Fibroblast of skin of back (primary cell): ENCODE measurements at regions not wholly inside any gene's neighbourhood (a gene's known extent, or its start where the extent isn't known, plus 50 kb on each side); places are given as distances from the start of the nearest gene placed in this dataset.

ENCODE experiments used
- DNase-seq: peaks from one replicate; pipeline ENCODE4 v3.0.0-alpha.2; 2013

DNA sequence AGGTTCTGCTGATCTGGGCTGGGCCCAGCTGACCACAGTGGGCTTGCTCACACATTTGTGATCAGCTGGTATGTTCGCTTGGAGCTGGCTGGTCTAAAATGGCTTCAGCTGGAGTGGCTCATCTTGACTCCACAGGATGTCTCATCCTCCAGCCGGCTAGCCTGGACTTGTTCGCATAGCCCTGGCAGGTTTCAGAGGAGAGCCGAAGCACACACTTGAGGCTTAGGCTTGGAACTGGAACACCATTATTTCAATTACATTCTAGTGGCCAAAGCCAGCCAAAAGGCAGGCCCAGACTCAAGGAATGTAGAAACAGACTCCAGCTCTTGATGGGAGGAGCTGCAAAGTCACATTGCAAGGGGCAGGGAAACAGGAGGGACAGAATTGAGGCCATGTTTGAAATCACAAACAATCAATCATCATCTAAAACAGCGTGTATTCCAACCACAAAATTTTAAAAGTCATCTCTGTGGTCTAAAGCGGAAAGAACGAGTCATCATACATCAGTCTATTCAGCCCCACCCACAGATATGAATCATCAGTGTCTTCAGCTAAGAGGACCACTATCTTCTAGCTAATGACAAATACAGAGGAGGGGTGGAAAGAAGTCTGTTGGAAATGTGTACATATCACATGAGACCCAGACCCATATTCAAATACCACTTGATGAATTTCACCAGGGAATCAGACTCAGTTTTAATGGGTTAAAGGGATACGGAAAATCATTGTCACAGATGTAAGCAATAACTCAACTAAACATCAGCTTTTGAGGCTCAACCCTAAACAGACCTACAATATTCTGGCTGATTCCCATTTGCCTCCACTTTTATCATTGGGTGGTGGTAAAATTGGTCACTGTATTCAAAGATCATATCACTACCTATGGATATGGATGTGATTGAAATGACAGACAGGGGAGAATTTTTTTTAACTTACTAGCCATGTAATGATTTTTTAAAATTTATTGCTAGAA, 139.0 kb upstream of the MKLN1 start:
- peak; percentile 99 for DNase-seq

DNA sequence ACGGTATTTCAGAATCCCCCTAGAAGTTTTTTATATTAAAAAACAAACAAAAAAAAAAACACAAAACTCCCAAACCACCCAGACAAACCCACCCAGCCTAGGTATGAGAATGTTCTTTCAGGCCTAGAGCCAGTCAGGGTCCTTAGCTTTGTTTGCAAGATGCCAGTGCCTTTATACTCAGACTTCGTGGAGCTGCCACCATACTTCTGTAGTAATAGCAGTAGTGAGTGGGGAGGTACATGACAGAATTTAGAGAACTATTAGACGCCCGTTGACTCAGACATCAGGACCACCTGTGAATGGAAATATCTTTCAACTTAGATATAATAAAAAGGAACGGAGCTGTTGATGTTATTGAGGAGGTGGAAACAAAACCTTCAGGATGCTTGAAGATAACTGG, 138.2 kb upstream of the MKLN1 start:
- DNase-seq = no peak

DNA sequence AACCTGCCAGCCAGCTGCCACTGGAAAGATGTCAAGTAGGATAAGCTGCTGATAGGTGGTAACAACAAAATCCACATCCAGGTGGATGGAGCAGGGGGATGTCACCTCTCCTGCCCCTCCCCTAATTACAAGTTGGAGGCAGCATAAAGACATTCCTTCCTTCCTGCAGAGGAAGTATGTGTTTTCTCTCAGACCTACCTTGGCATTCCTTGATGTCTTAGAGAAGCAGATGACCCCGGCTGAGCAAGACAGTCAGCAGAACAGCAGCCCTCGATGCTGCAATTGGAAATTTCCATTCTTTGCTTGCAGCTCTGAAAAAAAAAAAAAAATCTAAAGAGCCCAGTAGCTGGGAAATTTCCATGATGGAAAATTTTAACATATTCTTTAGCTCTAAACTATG, 137.5 kb upstream of the MKLN1 start:
- DNase-seq = peak; percentile 11

- no peak for DNase-seq
These were observed 137.1 kb upstream of the MKLN1 start for GRCh38 chr7:131190581-131190980.

GRCh38 chr7:131194070-131194865, 133.4 kb upstream of the MKLN1 start:
- DNase-seq = no peak

DNA sequence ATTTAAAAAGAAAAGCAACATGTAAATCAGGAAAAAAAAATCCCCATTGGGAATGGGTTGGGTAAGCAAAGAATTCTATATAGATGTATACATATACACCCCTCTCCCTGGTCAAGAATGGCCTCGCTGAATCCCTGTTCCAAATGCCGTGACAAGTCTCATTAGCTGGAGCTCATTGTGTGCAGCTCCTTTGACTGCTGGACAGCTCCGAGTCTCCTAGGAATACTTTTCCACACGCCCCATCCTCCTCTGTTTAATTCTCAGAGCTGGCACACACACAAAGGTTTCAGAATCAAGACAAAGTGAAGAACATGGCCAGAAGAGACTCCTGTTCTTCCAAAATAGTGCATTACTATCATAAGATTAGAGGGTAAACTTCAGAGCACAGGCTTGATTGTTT, 130.9 kb upstream of the MKLN1 start:
- DNase-seq = peak; percentile 65

DNA sequence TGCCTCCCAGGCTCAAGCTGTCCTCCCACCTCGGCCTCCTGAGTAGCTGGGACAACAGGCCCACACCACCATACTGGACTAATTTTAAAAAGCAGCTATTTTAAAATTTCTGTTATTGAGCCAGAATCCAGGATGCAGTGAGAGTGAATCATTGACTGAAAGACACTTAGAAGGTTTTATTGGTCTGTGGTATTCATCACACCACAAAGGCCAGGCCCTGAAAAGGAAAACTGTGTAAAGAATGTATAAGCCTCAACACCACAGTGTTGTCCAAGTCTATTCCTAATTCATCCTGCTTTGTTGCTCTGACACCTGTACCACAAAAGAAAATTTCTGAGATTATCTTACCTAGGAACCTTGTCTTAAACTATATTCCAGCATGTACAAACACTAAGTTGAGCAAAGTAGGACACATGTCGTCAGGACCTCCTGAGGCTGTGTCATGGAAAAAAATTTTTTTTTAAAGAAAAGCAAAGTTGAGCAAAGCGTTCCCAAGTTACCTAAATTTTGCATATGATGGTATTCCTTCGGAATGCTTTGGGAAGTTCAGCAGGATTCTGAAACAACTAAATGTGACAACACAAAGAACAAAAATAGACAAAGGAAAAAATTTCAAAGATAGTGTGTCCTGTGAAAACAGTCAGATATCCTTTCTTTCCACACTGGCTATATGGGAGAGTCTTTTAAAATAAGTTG, 129.6 kb upstream of the MKLN1 start:
- peak; percentile 70 for DNase-seq

- no peak for DNase-seq
These were observed 125.2 kb upstream of the MKLN1 start for GRCh38 chr7:131202451-131202850.

GRCh38 chr7:131203291-131203976, 124.2 kb upstream of the MKLN1 start:
- no peak for DNase-seq

GRCh38 chr7:131208777-131209176, 118.9 kb upstream of the MKLN1 start:
- no peak for DNase-seq

DNA sequence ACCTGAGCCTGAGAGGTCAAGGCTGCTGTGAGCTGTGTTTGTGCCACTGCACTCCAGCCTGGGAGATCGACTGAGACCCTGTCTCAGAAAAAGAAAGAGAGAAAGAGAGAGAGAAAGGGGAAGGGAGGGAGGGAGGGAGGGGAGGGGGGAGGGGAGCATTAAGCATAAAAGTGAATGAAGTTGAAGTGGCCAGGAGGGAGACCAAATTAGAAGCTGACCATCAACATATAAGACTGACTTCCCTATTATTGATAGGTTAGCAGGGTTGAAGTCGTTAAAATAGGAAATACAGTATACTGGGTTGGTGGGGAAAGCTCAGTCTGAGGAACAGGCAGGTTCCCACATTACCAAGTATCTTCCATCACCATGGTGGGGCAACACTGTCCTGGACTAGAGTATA, 117.1 kb upstream of the MKLN1 start:
- DNase-seq = no peak

- no peak for DNase-seq
These were observed 116.2 kb upstream of the MKLN1 start for GRCh38 chr7:131211500-131211899.

DNA sequence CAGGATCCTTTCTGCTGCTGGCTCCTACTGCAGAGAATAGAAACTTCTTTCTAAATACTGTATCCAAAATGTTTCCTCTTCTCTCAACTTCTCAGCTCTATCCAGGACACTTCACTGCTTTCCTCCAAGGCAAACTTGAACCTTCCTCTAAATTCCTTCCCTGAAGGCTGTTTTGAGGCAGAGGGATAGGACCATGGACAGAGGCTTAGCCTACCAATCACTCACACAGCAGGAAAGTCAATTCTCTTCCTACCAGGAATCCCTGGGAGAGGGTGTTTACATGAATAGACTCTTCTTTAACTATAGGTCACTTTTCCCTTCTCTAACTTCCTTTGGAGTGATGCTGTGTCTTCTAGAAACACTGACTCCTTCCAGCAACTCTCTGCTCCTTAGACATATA, 115.6 kb upstream of the MKLN1 start:
- no peak for DNase-seq

- no peak for DNase-seq
These were observed 108.9 kb upstream of the MKLN1 start for GRCh38 chr7:131218727-131219128.

DNA sequence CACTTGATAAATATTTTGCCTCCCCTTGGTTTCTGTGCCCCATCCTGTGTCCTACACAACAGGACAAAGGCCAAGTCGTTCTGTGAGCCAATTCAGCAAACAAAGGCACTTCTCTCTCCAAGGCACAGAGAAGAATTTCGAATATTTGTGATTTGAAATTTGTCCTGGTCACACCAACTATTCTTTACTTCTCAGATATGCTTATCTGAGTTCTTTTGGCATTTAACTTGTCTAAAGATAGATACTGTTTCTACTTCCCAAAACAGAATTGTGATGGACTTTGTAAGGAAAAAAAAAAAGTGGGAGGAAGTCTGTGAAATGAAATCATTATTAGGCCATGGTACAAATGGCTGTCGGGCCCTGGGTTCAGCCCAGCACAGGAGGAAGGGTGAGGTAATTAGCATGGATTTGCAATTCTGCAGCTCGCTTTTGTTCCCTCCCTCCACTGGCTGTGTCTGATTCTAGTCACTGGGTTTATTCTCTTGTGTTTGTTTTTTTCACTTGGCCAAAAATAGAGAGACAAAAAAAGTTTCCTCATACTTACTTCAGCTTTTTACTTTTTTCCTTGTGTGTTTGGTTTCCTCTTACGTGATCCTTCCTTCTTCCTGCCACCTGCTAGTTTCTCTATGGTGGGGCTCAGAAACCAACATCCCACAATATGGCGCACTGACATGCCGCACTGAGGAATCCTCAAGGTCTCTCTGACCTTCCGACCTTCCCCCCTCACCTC, 108.2 kb upstream of the MKLN1 start:
- DNase-seq = no peak

DNA sequence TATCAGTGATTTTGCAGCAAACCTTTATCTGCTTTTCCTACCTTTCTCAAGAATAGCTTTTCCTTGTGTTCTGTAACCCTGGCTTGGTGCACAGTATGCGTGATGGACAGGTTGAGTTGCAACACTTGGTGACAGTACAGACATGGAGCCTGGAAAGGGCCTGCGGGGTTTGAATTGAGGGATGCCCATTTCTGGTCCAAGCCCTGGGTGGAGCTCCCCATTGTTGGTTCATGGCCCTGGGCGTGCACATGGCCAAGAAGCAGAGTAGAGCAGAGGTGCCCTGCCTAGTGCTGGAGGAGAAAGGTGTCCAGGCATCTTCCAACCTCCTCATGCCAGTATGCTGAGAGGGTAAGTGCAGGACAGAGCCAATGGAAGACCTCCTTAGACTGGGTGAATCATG, 106.6 kb upstream of the MKLN1 start:
- no peak for DNase-seq

DNA sequence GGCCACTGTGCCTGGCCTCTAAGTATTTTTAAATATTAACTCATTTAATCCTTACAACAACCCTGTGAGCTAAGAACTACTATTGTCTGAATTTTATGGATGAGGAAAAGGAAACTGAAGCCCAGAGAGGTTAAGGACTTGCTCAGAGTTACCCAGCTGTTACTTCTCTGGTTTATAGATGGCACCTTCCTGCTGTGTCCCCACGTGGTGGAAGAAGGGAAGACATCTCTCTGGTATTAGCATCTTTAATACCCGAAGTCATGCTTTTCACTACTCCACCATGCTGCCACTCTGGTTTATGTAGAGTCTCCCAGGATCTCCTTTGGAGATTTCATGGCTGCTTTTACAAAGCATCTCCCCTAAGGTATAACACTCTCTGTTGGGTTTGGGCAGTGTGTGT, 105.5 kb upstream of the MKLN1 start:
- DNase-seq = no peak

DNA sequence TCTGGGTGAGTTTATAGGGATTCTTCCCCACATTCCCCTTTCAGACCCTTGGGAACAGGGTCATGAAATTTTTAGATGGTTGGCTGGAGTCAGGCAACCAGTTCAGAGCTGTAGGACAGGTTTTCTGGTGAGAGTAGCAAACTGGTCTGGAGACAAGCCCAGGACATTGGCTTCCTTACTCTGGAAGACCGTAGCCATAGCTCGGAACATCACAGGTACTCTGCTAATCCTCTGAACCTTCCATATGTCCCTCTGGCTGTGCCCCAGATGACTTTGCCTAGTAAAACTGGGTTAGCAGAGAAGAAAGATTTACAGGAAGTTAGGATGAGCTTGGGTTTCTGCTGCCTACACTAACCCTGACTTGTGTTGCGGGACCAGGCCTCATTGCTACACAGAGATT, 104.5 kb upstream of the MKLN1 start:
- DNase-seq = no peak

- DNase-seq = no peak
These were observed 102.7 kb upstream of the MKLN1 start for GRCh38 chr7:131224996-131225395.

- no peak for DNase-seq
These were observed 101.8 kb upstream of the MKLN1 start for GRCh38 chr7:131225619-131226513.

DNA sequence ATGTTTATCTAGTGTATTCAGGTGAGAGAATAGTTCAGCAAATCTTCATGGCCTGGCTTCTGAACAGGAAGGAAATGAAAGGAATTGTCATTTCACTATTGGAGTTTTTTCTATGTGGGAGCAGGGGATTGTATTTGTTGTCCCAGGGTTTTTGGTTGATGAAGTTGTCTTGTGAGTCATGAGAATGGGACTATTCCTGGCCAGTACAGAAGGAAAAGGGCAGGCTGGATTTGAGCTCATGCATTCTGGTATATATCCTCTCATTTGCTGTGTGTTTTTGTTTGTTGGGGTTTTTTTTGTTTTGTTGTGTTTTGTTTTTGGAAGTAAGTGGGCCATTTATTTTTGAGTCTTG, 101.2 kb upstream of the MKLN1 start:
- no peak for DNase-seq
